ENCODE measurements at regions not wholly inside any gene's neighbourhood (a gene's known extent, or its start where the extent isn't known, plus 50 kb on each side); places are given as distances from the start of the nearest gene placed in this dataset.

DNA sequence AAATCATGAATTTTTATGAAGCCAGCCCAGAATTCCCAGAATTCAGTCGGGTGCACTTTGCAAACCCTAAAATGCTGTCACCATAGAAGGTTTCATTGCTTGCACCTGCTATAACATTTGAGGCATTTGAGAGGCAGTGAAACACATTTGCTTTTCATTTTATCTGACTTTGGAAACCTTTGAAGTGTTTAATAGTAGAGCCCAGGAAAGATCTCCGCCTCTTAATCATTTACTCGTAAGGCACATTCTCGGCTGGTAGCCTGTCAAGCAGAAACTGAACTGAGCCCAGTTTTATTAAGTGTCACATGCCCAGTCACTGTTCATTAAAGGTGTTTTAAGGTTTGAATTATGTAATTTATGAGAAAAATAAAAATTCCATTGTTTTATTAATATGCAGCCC lies 247.6 kb downstream of the EMX2 start:
- Histone ChIP-seq H4K20me1 (ENCODE audit: insufficient read depth) (no peaks in the 10 kb centered on the region), H3F3A (replicated peaks; ENCODE audit: insufficient read depth) (no peaks in the 10 kb centered on the region), H2AFZ (ENCODE audit: low read depth) (no peak overlapping the region), H3K9ac (no peak overlapping the region), H3K27me3 (ENCODE audit: insufficient read depth) (no peaks in the 10 kb centered on the region), H3K36me3 (replicated peaks in 1 of 2; ENCODE audit: control insufficient read depth in 1 of 2, insufficient read depth in 2 of 2, low read length in 1 of 2) (no peaks in the 10 kb centered on the region), H3K4me1 (ENCODE audit: control insufficient read depth in 1 of 2, insufficient read depth in 2 of 2, low read depth in 1 of 2, low read length in 1 of 2) (no peaks in the 10 kb centered on the region), H3K9me2 (no peaks in the 10 kb centered on the region), H3K9me3 (no peaks in the 10 kb centered on the region), H3K4me2 (no peak overlapping the region), H3K4me3 (ENCODE audit: low read depth in 2 of 2, low read length in 1 of 2) (no peak overlapping the region), H3K79me2 (ENCODE audit: insufficient read depth) (no peaks in the 10 kb centered on the region), H3K27ac (ENCODE audit: low read depth in 2 of 2, low read length in 1 of 2) (no peak overlapping the region)
- no peak for DNase-seq
- POLR2A ChIA-PET: no interaction called here
- TF ChIP-seq MEF2A (IDR thresholded peaks at IDR 0.05; ENCODE audit: borderline replicate concordance, low read depth): no peak
- TF ChIP-seq FOXM1 (IDR thresholded peaks at IDR 0.05; ENCODE audit: low read depth): no peak
- no peak for TF ChIP-seq FOSL2 (IDR thresholded peaks at IDR 0.05; ENCODE audit: borderline replicate concordance, low read depth)
- no peak for TF ChIP-seq EP300 (IDR thresholded peaks at IDR 0.05; ENCODE audit: borderline replicate concordance in 1 of 2, low read depth in 1 of 2, low read length in 1 of 2)
- no peak for TF ChIP-seq RXRA (IDR thresholded peaks at IDR 0.05; ENCODE audit: borderline replicate concordance, low read depth)
- TF ChIP-seq TCF12 (IDR thresholded peaks at IDR 0.05): no peak
- TF ChIP-seq, protein P1, sequence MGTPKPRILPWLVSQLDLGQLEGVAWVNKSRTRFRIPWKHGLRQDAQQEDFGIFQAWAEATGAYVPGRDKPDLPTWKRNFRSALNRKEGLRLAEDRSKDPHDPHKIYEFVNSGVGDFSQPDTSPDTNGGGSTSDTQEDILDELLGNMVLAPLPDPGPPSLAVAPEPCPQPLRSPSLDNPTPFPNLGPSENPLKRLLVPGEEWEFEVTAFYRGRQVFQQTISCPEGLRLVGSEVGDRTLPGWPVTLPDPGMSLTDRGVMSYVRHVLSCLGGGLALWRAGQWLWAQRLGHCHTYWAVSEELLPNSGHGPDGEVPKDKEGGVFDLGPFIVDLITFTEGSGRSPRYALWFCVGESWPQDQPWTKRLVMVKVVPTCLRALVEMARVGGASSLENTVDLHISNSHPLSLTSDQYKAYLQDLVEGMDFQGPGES (IDR thresholded peaks at IDR 0.05; ENCODE audit: low read depth, low read length): no peak
- TF ChIP-seq MXI1 (IDR thresholded peaks at IDR 0.05; ENCODE audit: low read depth, low read length): no peak
- TF ChIP-seq GATA2 (CRISPR knock-in tag; IDR thresholded peaks at IDR 0.05): no peak
- TF ChIP-seq, protein P2, sequence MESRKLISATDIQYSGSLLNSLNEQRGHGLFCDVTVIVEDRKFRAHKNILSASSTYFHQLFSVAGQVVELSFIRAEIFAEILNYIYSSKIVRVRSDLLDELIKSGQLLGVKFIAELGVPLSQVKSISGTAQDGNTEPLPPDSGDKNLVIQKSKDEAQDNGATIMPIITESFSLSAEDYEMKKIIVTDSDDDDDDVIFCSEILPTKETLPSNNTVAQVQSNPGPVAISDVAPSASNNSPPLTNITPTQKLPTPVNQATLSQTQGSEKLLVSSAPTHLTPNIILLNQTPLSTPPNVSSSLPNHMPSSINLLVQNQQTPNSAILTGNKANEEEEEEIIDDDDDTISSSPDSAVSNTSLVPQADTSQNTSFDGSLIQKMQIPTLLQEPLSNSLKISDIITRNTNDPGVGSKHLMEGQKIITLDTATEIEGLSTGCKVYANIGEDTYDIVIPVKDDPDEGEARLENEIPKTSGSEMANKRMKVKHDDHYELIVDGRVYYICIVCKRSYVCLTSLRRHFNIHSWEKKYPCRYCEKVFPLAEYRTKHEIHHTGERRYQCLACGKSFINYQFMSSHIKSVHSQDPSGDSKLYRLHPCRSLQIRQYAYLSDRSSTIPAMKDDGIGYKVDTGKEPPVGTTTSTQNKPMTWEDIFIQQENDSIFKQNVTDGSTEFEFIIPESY (IDR thresholded peaks at IDR 0.05; ENCODE audit: borderline replicate concordance, low read depth): no peak
- TF ChIP-seq NFIC (IDR thresholded peaks at IDR 0.05; ENCODE audit: borderline replicate concordance): no peak
- no peak for TF ChIP-seq RAD21 (IDR thresholded peaks at IDR 0.05; ENCODE audit: low read length)
- TF ChIP-seq FOXJ3 (CRISPR knock-in tag; IDR thresholded peaks at IDR 0.05): no peak
- TF ChIP-seq, protein P3, sequence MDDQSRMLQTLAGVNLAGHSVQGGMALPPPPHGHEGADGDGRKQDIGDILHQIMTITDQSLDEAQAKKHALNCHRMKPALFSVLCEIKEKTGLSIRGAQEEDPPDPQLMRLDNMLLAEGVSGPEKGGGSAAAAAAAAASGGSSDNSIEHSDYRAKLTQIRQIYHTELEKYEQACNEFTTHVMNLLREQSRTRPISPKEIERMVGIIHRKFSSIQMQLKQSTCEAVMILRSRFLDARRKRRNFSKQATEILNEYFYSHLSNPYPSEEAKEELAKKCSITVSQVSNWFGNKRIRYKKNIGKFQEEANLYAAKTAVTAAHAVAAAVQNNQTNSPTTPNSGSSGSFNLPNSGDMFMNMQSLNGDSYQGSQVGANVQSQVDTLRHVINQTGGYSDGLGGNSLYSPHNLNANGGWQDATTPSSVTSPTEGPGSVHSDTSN (IDR thresholded peaks at IDR 0.05): no peak
- TF ChIP-seq, protein P4, sequence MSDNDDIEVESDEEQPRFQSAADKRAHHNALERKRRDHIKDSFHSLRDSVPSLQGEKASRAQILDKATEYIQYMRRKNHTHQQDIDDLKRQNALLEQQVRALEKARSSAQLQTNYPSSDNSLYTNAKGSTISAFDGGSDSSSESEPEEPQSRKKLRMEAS (IDR thresholded peaks at IDR 0.05; ENCODE audit: low read depth): no peak
- TF ChIP-seq POLR2AphosphoS5 (IDR thresholded peaks at IDR 0.05; ENCODE audit: low read depth, low read length): no peak
- no peak for TF ChIP-seq SIN3A (IDR thresholded peaks at IDR 0.05; ENCODE audit: borderline replicate concordance, low read depth, low read length)
- WGBS (ENCODE audit: low lambda C conversion rate): 56% methylated on average over 4 of the region's 4 CpGs
- CTCF ChIA-PET: no interaction called here

All from SK-N-SH (cell line).